T-cell (primary cell): ENCODE measurements at regions not wholly inside any gene's neighbourhood (a gene's known extent, or its start where the extent isn't known, plus 50 kb on each side); places are given as distances from the start of the nearest gene placed in this dataset.

Source experiments
- ATAC-seq, 4 experiments: fragments of 200-7000 bp in 3 of 4; fragments of 150-1000 bp in 1 of 4; cut with Tn5 transposase; replicated peaks in 1 of 4; 1 replicate in 3 of 4; 2 replicates in 1 of 4; pipeline ENCODE4 v1.10.0; 2021; ENCODE audit warnings: moderate library complexity in 3 of 4, mild to moderate bottlenecking in 2 of 4, moderate number of reproducible peaks in 1 of 4
- CTCF ChIA-PET, 2 donors: fragments of 300-600 bp; sonication (Branson Sonifier 250); formaldehyde crosslinking; loops; one replicate each; lab custom pipeline; 2022; ENCODE audit warnings: antibody characterized with exemption in 2 of 2; lab: Charles Lee
- POLR2A ChIA-PET, 2 donors: fragments of 300-600 bp; sonication (Branson Sonifier 250); formaldehyde crosslinking; loops; one replicate each; lab custom pipeline; 2022; ENCODE audit warnings: antibody characterized with exemption in 2 of 2; lab: Charles Lee
- DNase-seq, 35 experiments: peaks; one replicate each; pipeline versions ENCODE4 v3.0.0 to v3.0.0-alpha.2; 2013 to 2023
- H3K27ac ChIP-seq: one replicate; pipeline ENCODE4 v1.5.1; 2013; ENCODE audit warnings: low read length
- H3K27me3 ChIP-seq, 2 experiments: replicated peaks in 1 of 2; 1 replicate in 1 of 2; 2 replicates in 1 of 2; pipeline versions ENCODE4 v1.6.1 to v1.7.0; 2013; ENCODE audit warnings: low read length in 1 of 2, mixed read lengths in 1 of 2; ENCODE audit not compliant: control insufficient read depth in 2 of 2, insufficient read depth in 2 of 2; ENCODE audit errors: extremely low read depth in 1 of 2
- H3K36me3 ChIP-seq, 2 donors: 1 replicate in 1 of 2; 2 replicates in 1 of 2; pipeline versions ENCODE4 v1.6.1 to v1.7.0; 2013; ENCODE audit warnings: low read length in 1 of 2; ENCODE audit not compliant: control insufficient read depth in 2 of 2, insufficient read depth in 1 of 2; ENCODE audit errors: extremely low read depth in 1 of 2
- H3K4me1 ChIP-seq, 2 experiments: 1 replicate in 1 of 2; 2 replicates in 1 of 2; pipeline versions ENCODE4 v1.6.1 to v1.7.0; 2013; ENCODE audit warnings: low read length in 2 of 2, mixed read lengths in 1 of 2; ENCODE audit not compliant: insufficient read depth in 2 of 2, control insufficient read depth in 1 of 2; ENCODE audit errors: extremely low read depth in 1 of 2
- H3K4me3 ChIP-seq, 2 donors: 1 replicate in 1 of 2; 2 replicates in 1 of 2; pipeline versions ENCODE4 v1.5.1 to v1.7.0; 2013; ENCODE audit warnings: mild to moderate bottlenecking in 2 of 2, low read length in 1 of 2, moderate library complexity in 1 of 2; ENCODE audit not compliant: control insufficient read depth in 1 of 2; ENCODE audit errors: extremely low read depth in 1 of 2
- H3K9me3 ChIP-seq: 2 replicates; pipeline ENCODE4 v1.7.0; 2013
- H3K27ac Mint-ChIP-seq, 2 donors: one replicate each; pipeline ENCODE4 v1.8.0; 2020 to 2021; ENCODE audit warnings: mild to moderate bottlenecking in 2 of 2, mixed read lengths in 2 of 2
- H3K27me3 Mint-ChIP-seq, 2 donors: one replicate each; pipeline ENCODE4 v1.8.0; 2021 to 2022; ENCODE audit warnings: mixed read lengths in 2 of 2
- H3K36me3 Mint-ChIP-seq: one replicate; pipeline ENCODE4 v1.8.0; 2021; ENCODE audit warnings: mixed read lengths
- H3K4me1 Mint-ChIP-seq, 3 donors: one replicate each; pipeline ENCODE4 v1.8.0; 2020 to 2022; ENCODE audit warnings: mixed read lengths in 3 of 3, mild to moderate bottlenecking in 1 of 3
- H3K4me3 Mint-ChIP-seq, 3 donors: one replicate each; pipeline ENCODE4 v1.8.0; 2020 to 2022; ENCODE audit warnings: mild to moderate bottlenecking in 3 of 3, mixed read lengths in 3 of 3, moderate library complexity in 3 of 3
- H3K9me3 Mint-ChIP-seq, 3 donors: one replicate each; pipeline ENCODE4 v1.8.0; 2020 to 2022; ENCODE audit warnings: mixed read lengths in 3 of 3
- WGBS: methylation state at CpG from one replicate; pipeline ENCODE4 v1.1.5; 2013; ENCODE audit warnings: missing lambda C conversion rate; ENCODE audit not compliant: insufficient coverage; 5-methylcytosine and 5-hydroxymethylcytosine counted together

GRCh38 chr4:90030953-90031352 lies 96.2 kb upstream of the CCSER1 start:
- no peaks in the 10 kb centered on the region for H3K9me3 ChIP-seq
- H3K4me1 Mint-ChIP-seq: no peaks in the 10 kb centered on the region
- H3K36me3 ChIP-seq: no peaks in the 10 kb centered on the region
- CTCF ChIA-PET: no interaction called here
- no peak overlapping the region for H3K4me3 Mint-ChIP-seq
- H3K4me3 ChIP-seq: no peak overlapping the region
- POLR2A ChIA-PET: no interaction called here
- no peak overlapping the region for H3K27ac ChIP-seq
- no peak for DNase-seq
- no peak for ATAC-seq
- no peaks in the 10 kb centered on the region for H3K36me3 Mint-ChIP-seq
- WGBS: no CpG with 5 or more reads among the region's 3 CpGs
- peaks cover 0 to 10% of the 10 kb centered on the region in 2 donors for H3K27me3 Mint-ChIP-seq
- no peaks in the 10 kb centered on the region for H3K27me3 ChIP-seq
- peaks cover 2 to 3% (median 3%) of the 10 kb centered on the region in 3 donors for H3K9me3 Mint-ChIP-seq
- H3K4me1 ChIP-seq: no peaks in the 10 kb centered on the region
- no peak overlapping the region for H3K27ac Mint-ChIP-seq

GRCh38 chr4:90039122-90039521 lies 88.1 kb upstream of the CCSER1 start:
- no peak overlapping the region for H3K27ac Mint-ChIP-seq
- ChIA-PET POLR2A (no interaction called here), CTCF (no interaction called here)
- ATAC-seq (no peak), DNase-seq (no peak)
- no peaks in the 10 kb centered on the region for H3K36me3 Mint-ChIP-seq
- H3K4me1 ChIP-seq: no peaks in the 10 kb centered on the region
- H3K36me3 ChIP-seq: no peaks in the 10 kb centered on the region
- no peak overlapping the region for H3K27ac ChIP-seq
- H3K27me3 Mint-ChIP-seq: peaks cover 4 to 6% of the 10 kb centered on the region in 2 donors
- no peaks in the 10 kb centered on the region for H3K9me3 ChIP-seq
- H3K4me1 Mint-ChIP-seq: no peaks in the 10 kb centered on the region
- peaks cover 2 to 3% (median 3%) of the 10 kb centered on the region in 3 donors for H3K9me3 Mint-ChIP-seq
- no peak overlapping the region for H3K4me3 Mint-ChIP-seq
- H3K27me3 ChIP-seq: peaks cover 0 to 4% of the 10 kb centered on the region in 2 experiments
- WGBS: 70% methylated on average over 4 of the region's 7 CpGs
- H3K4me3 ChIP-seq: no peak overlapping the region

- no peak overlapping the region for H3K4me3 Mint-ChIP-seq
- no peak overlapping the region for H3K4me3 ChIP-seq
Observed at GRCh38 chr4:90051999-90052398, 75.2 kb upstream of the CCSER1 start.

GRCh38 chr4:90057091-90057490 lies 70.1 kb upstream of the CCSER1 start:
- 57% methylated on average over 1 of the region's 2 CpGs for WGBS
- H3K9me3 ChIP-seq: no peaks in the 10 kb centered on the region
- H3K27me3 ChIP-seq: no peaks in the 10 kb centered on the region
- ChIA-PET POLR2A (no interaction called here), CTCF (no interaction called here)
- no peaks in the 10 kb centered on the region for H3K4me1 ChIP-seq
- Mint-ChIP-seq H3K27me3 (peaks cover 3 to 7% of the 10 kb centered on the region in 2 donors), H3K27ac (no peak overlapping the region), H3K36me3 (no peaks in the 10 kb centered on the region), H3K9me3 (no peaks in the 10 kb centered on the region), H3K4me3 (no peak overlapping the region), H3K4me1 (no peaks in the 10 kb centered on the region)
- H3K27ac ChIP-seq: no peak overlapping the region
- H3K36me3 ChIP-seq: no peaks in the 10 kb centered on the region
- H3K4me3 ChIP-seq: no peak overlapping the region
- DNase-seq: no peak
- no peak for ATAC-seq

More at GRCh38 chr4:90051999-90052398, 75.2 kb upstream of the CCSER1 start:
- H3K27ac Mint-ChIP-seq: no peak overlapping the region
- 36% methylated on average over 1 of the region's 3 CpGs for WGBS
- H3K4me1 ChIP-seq: no peaks in the 10 kb centered on the region
- ChIA-PET POLR2A (interaction anchor here in 1 of 2 donors (0.5 kb wide), 1 partner anchor 8 kb away, joined by 3 read pairs; no protein-coding TSS in a partner anchor), CTCF (no interaction called here)
- H3K4me1 Mint-ChIP-seq: no peaks in the 10 kb centered on the region
- H3K36me3 Mint-ChIP-seq: no peaks in the 10 kb centered on the region
- H3K27me3 ChIP-seq: no peaks in the 10 kb centered on the region
- H3K9me3 ChIP-seq: no peaks in the 10 kb centered on the region
- H3K36me3 ChIP-seq: no peaks in the 10 kb centered on the region
- ATAC-seq (no peak), DNase-seq (no peak)
- H3K27ac ChIP-seq: no peak overlapping the region
- no peaks in the 10 kb centered on the region for H3K9me3 Mint-ChIP-seq
- H3K27me3 Mint-ChIP-seq: peaks cover 0 to 8% of the 10 kb centered on the region in 2 donors

GRCh38 chr4:90060039-90060438 lies 67.2 kb upstream of the CCSER1 start:
- H3K4me1 Mint-ChIP-seq: no peaks in the 10 kb centered on the region
- CTCF ChIA-PET: no interaction called here
- H3K27ac ChIP-seq: no peak overlapping the region

GRCh38 chr4:90061881-90062280 lies 65.3 kb upstream of the CCSER1 start:
- ChIA-PET CTCF (no interaction called here), POLR2A (no interaction called here)
- Mint-ChIP-seq H3K27ac (no peak overlapping the region), H3K4me3 (no peak overlapping the region), H3K27me3 (peaks cover 3 to 7% of the 10 kb centered on the region in 2 donors), H3K9me3 (no peaks in the 10 kb centered on the region), H3K4me1 (no peaks in the 10 kb centered on the region), H3K36me3 (no peaks in the 10 kb centered on the region)
- no peak for DNase-seq
- Histone ChIP-seq H3K27ac (no peak overlapping the region), H3K36me3 (no peaks in the 10 kb centered on the region), H3K9me3 (no peaks in the 10 kb centered on the region), H3K4me3 (no peak overlapping the region), H3K27me3 (no peaks in the 10 kb centered on the region), H3K4me1 (no peaks in the 10 kb centered on the region)
- no peak for ATAC-seq
- no CpG with 5 or more reads among the region's 1 CpG for WGBS

More at GRCh38 chr4:90060039-90060438, 67.2 kb upstream of the CCSER1 start:
- H3K27me3 ChIP-seq: no peaks in the 10 kb centered on the region
- no peak overlapping the region for H3K4me3 ChIP-seq
- Mint-ChIP-seq H3K9me3 (no peaks in the 10 kb centered on the region), H3K27ac (no peak overlapping the region), H3K27me3 (peaks cover 3 to 7% of the 10 kb centered on the region in 2 donors), H3K36me3 (no peaks in the 10 kb centered on the region), H3K4me3 (no peak overlapping the region)
- WGBS: no CpG with 5 or more reads among the region's 4 CpGs
- no peaks in the 10 kb centered on the region for H3K9me3 ChIP-seq
- ATAC-seq: no peak
- POLR2A ChIA-PET: interaction anchor here in 1 of 2 donors (0.6 kb wide), 1 partner anchor 8 kb away, joined by 3 read pairs; no protein-coding TSS in a partner anchor
- H3K36me3 ChIP-seq: no peaks in the 10 kb centered on the region
- no peaks in the 10 kb centered on the region for H3K4me1 ChIP-seq
- DNase-seq: no peak

GRCh38 chr4:90064196-90064595 lies 63.0 kb upstream of the CCSER1 start:
- Mint-ChIP-seq H3K27ac (no peak overlapping the region), H3K9me3 (no peaks in the 10 kb centered on the region), H3K27me3 (peaks cover 4 to 6% of the 10 kb centered on the region in 2 donors), H3K4me1 (no peaks in the 10 kb centered on the region), H3K4me3 (no peak overlapping the region), H3K36me3 (no peaks in the 10 kb centered on the region)
- whole genome bisulfite sequencing: no CpG with 5 or more reads among the region's 4 CpGs
- Histone ChIP-seq H3K27ac (no peak overlapping the region), H3K4me1 (no peaks in the 10 kb centered on the region), H3K36me3 (no peaks in the 10 kb centered on the region), H3K4me3 (no peak overlapping the region), H3K27me3 (no peaks in the 10 kb centered on the region), H3K9me3 (no peaks in the 10 kb centered on the region)
- no peak for DNase-seq
- ChIA-PET POLR2A (no interaction called here), CTCF (no interaction called here)
- ATAC-seq: no peak
